ENCODE measurements at regions not wholly inside any gene's neighbourhood (a gene's known extent, or its start where the extent isn't known, plus 50 kb on each side); places are given as distances from the start of the nearest gene placed in this dataset.

DNA sequence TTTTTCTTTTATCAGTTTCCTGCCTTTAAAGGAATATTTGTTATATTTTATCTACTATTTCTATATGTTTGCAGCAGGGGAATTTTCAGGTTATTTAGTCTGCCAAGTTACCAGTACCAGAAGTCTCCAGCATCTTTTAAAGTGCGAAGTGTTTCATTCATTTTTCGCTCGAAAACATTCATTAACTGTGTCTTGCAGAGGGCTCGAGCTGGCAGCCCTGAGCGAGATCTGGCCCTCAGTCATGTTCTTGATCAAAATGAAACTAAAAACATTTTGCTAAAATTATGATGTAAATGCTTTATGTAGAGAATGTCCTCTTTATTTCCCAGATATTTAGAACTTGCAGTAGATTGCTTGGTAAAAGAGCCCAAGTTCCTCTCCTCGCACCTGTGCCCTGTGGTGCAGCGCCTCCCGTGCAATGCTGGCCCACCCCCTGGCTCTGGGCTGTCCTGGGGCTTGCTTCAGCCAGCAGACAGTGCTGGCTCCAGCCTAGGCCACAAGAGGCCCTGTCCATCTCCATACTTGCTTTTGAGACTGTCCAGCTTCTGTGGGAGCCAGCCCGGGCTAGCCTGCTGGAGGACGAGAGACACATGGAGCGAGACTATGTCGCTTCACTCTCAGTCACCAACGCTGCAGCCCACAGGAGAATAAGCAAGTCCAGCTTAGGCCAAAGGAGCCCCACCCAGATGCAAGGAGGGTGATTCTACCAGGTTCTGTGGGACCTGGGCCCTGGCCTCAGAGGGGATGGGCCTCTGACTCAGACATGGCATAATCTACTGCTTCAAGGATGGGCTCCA, 71.9 kb upstream of the PRR23E start:
- H3K9ac ChIP-seq (ENCODE audit: low read length) = no peak overlapping the region

GRCh38 chr3:127121885-127122284, 71.0 kb upstream of the PRR23E start:
- Histone ChIP-seq H3K36me3 (ENCODE audit: control insufficient read depth, insufficient read depth, low read length) (no peaks in the 10 kb centered on the region), H3K4me1 (ENCODE audit: control insufficient read depth, insufficient read depth, low read length) (no peaks in the 10 kb centered on the region), H3K4me3 (ENCODE audit: low read length) (no peak overlapping the region), H3K9ac (ENCODE audit: low read length) (no peak overlapping the region), H3K27me3 (ENCODE audit: control insufficient read depth, insufficient read depth, low read length) (peaks cover 9% of the 10 kb centered on the region), H3K9me3 (ENCODE audit: control insufficient read depth, low read length) (no peaks in the 10 kb centered on the region)

More for the DNA sequence above, 71.9 kb upstream of the PRR23E start:
- Histone ChIP-seq H3K4me3 (ENCODE audit: low read length) (no peak overlapping the region), H3K4me1 (ENCODE audit: control insufficient read depth, insufficient read depth, low read length) (no peaks in the 10 kb centered on the region), H3K27me3 (ENCODE audit: control insufficient read depth, insufficient read depth, low read length) (peaks cover 9% of the 10 kb centered on the region), H3K9me3 (ENCODE audit: control insufficient read depth, low read length) (no peaks in the 10 kb centered on the region), H3K36me3 (ENCODE audit: control insufficient read depth, insufficient read depth, low read length) (no peaks in the 10 kb centered on the region)

- Histone ChIP-seq H3K4me1 (ENCODE audit: control insufficient read depth, insufficient read depth, low read length) (no peaks in the 10 kb centered on the region), H3K4me3 (ENCODE audit: low read length) (no peak overlapping the region), H3K27me3 (ENCODE audit: control insufficient read depth, insufficient read depth, low read length) (peaks cover 9% of the 10 kb centered on the region), H3K9me3 (ENCODE audit: control insufficient read depth, low read length) (no peaks in the 10 kb centered on the region), H3K9ac (ENCODE audit: low read length) (no peak overlapping the region), H3K36me3 (ENCODE audit: control insufficient read depth, insufficient read depth, low read length) (no peaks in the 10 kb centered on the region)
Measured at GRCh38 chr3:127123533-127123932, 69.4 kb upstream of the PRR23E start.

- H3K36me3 ChIP-seq (ENCODE audit: control insufficient read depth, insufficient read depth, low read length) = no peaks in the 10 kb centered on the region
- no peaks in the 10 kb centered on the region for H3K4me1 ChIP-seq (ENCODE audit: control insufficient read depth, insufficient read depth, low read length)
- no peaks in the 10 kb centered on the region for H3K9me3 ChIP-seq (ENCODE audit: control insufficient read depth, low read length)
- no peak overlapping the region for H3K9ac ChIP-seq (ENCODE audit: low read length)
- no peak overlapping the region for H3K4me3 ChIP-seq (ENCODE audit: low read length)
- H3K27me3 ChIP-seq (ENCODE audit: control insufficient read depth, insufficient read depth, low read length) = peaks cover 9% of the 10 kb centered on the region
Measured at GRCh38 chr3:127124120-127124519, 68.8 kb upstream of the PRR23E start.

GRCh38 chr3:127131424-127132170, 61.3 kb upstream of the PRR23E start:
- Histone ChIP-seq H3K4me3 (ENCODE audit: low read length) (no peak overlapping the region), H3K9ac (ENCODE audit: low read length) (no peak overlapping the region), H3K36me3 (ENCODE audit: control insufficient read depth, insufficient read depth, low read length) (no peaks in the 10 kb centered on the region), H3K9me3 (ENCODE audit: control insufficient read depth, low read length) (no peaks in the 10 kb centered on the region), H3K27me3 (ENCODE audit: control insufficient read depth, insufficient read depth, low read length) (peaks cover 41% of the 10 kb centered on the region), H3K4me1 (ENCODE audit: control insufficient read depth, insufficient read depth, low read length) (peaks cover 10% of the 10 kb centered on the region)

DNA sequence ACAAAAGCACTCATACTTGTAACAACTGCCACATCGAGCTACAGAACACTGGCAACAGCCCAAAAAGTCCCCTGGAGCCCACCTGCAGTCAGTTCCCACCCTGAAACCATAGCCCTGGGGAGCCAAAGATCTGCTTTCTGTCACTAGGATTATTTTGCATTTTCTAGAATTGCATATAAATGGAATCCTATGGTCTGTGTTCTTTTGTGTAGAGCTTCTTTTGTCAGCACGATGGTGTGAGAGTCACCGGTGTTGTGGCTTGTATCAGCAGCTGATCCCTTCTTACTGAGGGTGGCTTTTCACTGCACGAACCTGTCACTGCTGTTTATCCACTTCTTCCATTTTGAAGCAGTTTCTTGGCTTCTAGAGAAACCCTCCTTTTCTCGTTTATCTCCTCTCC, 60.1 kb upstream of the PRR23E start:
- H3K9ac ChIP-seq (ENCODE audit: low read length) = no peak overlapping the region
- no peaks in the 10 kb centered on the region for H3K36me3 ChIP-seq (ENCODE audit: control insufficient read depth, insufficient read depth, low read length)
- H3K27me3 ChIP-seq (ENCODE audit: control insufficient read depth, insufficient read depth, low read length) = peaks cover 52% of the 10 kb centered on the region
- H3K4me1 ChIP-seq (ENCODE audit: control insufficient read depth, insufficient read depth, low read length) = peaks cover 13% of the 10 kb centered on the region
- no peaks in the 10 kb centered on the region for H3K9me3 ChIP-seq (ENCODE audit: control insufficient read depth, low read length)
- no peak overlapping the region for H3K4me3 ChIP-seq (ENCODE audit: low read length)

DNA sequence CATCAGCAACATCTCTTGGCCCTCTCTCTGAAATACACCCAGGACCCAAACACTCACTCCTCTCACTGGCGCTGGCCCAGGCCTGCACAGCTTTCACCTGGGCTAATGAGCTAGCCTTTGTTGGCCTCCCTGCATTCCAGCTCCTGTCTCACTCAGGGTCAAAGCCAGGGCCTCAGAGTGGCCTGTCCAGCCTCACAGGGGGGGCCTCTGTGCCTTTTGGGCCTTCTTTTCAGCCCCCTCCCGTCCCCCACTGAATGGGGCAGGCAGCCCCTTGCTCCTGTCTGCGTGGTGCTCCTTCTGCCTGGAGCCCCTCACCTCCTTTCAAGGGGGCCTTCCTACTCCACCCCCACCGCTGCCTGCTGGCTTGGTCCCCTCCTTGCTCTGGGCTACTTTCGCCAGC, 59.0 kb upstream of the PRR23E start:
- no peak overlapping the region for H3K9ac ChIP-seq (ENCODE audit: low read length)
- no peaks in the 10 kb centered on the region for H3K36me3 ChIP-seq (ENCODE audit: control insufficient read depth, insufficient read depth, low read length)
- H3K27me3 ChIP-seq (ENCODE audit: control insufficient read depth, insufficient read depth, low read length) = peaks cover 59% of the 10 kb centered on the region
- peaks cover 24% of the 10 kb centered on the region for H3K4me1 ChIP-seq (ENCODE audit: control insufficient read depth, insufficient read depth, low read length)
- no peaks in the 10 kb centered on the region for H3K9me3 ChIP-seq (ENCODE audit: control insufficient read depth, low read length)
- H3K4me3 ChIP-seq (ENCODE audit: low read length) = no peak overlapping the region

DNA sequence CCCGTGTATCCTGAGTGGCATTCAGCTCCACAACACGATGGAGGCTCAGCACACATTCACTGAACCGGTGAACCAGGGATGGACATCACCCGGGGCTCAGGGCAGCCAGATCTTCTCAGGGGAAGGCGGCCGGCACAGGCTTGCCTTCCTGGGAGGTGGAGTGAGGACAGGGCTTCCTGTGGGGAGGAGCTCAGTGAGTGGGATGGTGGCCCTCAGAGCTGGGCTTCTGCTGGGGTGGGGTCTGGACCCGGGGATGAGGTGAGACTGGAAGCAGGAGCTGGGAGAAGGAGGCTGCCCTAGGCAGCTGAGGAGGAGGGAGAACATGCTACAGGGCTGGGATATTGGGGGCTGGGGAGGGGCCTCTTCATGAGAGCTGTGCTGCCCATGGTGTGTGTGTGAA, 58.5 kb upstream of the PRR23E start:
- Histone ChIP-seq H3K4me3 (ENCODE audit: low read length) (no peak overlapping the region), H3K9ac (ENCODE audit: low read length) (no peak overlapping the region), H3K36me3 (ENCODE audit: control insufficient read depth, insufficient read depth, low read length) (no peaks in the 10 kb centered on the region), H3K9me3 (ENCODE audit: control insufficient read depth, low read length) (no peaks in the 10 kb centered on the region), H3K4me1 (ENCODE audit: control insufficient read depth, insufficient read depth, low read length) (peaks cover 29% of the 10 kb centered on the region), H3K27me3 (ENCODE audit: control insufficient read depth, insufficient read depth, low read length) (peaks cover 59% of the 10 kb centered on the region)

DNA sequence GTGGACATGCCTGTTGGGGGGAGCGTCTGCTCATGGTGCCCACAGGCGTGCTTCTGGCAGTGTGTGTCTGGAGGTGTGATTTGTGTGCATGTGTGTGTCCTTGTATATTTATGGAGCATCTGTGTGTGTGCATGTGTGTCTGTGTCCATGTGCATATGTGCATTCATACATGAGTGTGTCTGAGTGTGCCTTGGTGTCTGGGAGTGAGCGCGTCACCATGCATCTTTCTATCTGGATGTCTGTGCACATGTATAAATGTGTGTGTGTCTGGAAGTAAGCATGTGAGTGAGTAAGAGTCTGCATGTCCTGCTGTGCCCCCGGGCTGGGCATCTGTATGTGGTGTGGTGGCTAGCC, 58.1 kb upstream of the PRR23E start:
- H3K9ac ChIP-seq (ENCODE audit: low read length) = no peak overlapping the region
- H3K27me3 ChIP-seq (ENCODE audit: control insufficient read depth, insufficient read depth, low read length) = peaks cover 59% of the 10 kb centered on the region
- no peak overlapping the region for H3K4me3 ChIP-seq (ENCODE audit: low read length)
- no peaks in the 10 kb centered on the region for H3K9me3 ChIP-seq (ENCODE audit: control insufficient read depth, low read length)
- H3K36me3 ChIP-seq (ENCODE audit: control insufficient read depth, insufficient read depth, low read length) = no peaks in the 10 kb centered on the region
- H3K4me1 ChIP-seq (ENCODE audit: control insufficient read depth, insufficient read depth, low read length) = peaks cover 30% of the 10 kb centered on the region

DNA sequence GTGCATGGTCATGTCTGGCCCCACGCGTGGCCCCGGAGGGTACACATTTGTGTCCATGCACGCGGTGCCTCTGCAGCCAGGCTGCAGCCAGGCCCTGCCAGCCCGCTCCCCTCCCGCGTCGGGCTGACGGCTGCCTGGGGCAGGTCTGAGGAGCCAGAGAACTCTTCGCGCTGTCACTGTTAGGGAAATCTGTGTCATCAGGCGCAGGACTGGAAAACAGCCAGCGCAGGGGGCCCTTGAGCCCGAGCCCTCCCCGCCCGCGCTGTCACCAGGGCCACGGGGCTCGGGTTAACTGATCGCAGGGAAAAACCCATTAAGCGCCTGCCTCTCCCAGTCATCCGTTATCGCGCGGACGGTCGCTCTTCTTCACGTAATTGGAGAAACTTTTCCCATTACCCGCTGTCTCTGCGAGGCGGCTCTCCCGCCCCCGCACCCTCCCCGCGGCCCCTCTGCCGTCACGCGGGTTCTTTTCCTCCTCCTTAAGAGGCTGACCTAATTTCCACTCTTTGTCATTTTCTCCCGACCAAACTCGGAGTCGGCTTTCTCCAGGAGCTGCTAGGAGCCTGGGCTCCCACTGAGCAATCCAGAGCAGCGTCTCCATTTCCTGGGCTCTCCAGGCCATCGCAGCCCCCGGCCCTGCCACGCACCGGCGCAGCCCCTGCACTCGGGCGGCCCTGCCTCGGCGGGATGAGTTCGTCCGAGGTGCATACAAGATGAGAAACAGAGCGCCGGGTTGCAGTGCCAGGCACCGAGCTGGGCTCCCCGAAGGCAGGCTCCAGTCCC, 57.5 kb upstream of the PRR23E start:
- H3K4me1 ChIP-seq (ENCODE audit: control insufficient read depth, insufficient read depth, low read length) = peaks cover 30% of the 10 kb centered on the region
- no peak overlapping the region for H3K4me3 ChIP-seq (ENCODE audit: low read length)
- H3K9ac ChIP-seq (ENCODE audit: low read length) = no peak overlapping the region
- H3K9me3 ChIP-seq (ENCODE audit: control insufficient read depth, low read length) = no peaks in the 10 kb centered on the region
- no peaks in the 10 kb centered on the region for H3K36me3 ChIP-seq (ENCODE audit: control insufficient read depth, insufficient read depth, low read length)
- peaks cover 59% of the 10 kb centered on the region for H3K27me3 ChIP-seq (ENCODE audit: control insufficient read depth, insufficient read depth, low read length)

DNA sequence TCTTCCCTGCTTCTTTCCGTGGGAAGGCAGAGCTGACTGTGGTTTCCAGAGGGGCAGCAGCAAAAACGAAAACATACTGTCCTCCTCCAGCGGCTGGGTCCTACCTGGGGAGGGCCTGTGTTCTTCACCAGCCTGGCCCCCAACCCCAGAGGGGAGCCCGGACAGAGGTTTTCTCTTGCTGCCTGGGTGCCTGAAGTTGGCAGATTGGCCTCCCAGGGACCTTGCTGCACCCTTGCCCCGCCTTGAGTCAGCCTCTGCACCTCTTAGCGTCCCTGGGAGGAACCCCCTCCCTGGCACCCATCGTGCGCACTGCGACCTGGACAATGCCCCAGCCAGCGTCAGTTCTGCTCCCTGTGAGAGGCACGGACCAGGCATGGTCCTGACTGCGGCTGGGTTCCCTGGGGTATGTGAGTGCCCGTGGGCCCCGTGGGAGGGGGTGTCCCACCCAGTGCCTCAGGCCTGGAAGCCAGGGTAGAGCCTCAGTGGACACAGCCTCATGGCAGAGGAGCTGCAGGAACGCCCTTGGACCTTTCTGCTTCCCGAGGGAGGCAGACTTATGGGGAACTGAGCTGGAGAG, 56.8 kb upstream of the PRR23E start:
- H3K4me1 ChIP-seq (ENCODE audit: control insufficient read depth, insufficient read depth, low read length) = peaks cover 33% of the 10 kb centered on the region
- H3K9me3 ChIP-seq (ENCODE audit: control insufficient read depth, low read length) = no peaks in the 10 kb centered on the region
- no peaks in the 10 kb centered on the region for H3K36me3 ChIP-seq (ENCODE audit: control insufficient read depth, insufficient read depth, low read length)
- H3K4me3 ChIP-seq (ENCODE audit: low read length) = no peak overlapping the region
- H3K27me3 ChIP-seq (ENCODE audit: control insufficient read depth, insufficient read depth, low read length) = peaks cover 65% of the 10 kb centered on the region
- H3K9ac ChIP-seq (ENCODE audit: low read length) = no peak overlapping the region

DNA sequence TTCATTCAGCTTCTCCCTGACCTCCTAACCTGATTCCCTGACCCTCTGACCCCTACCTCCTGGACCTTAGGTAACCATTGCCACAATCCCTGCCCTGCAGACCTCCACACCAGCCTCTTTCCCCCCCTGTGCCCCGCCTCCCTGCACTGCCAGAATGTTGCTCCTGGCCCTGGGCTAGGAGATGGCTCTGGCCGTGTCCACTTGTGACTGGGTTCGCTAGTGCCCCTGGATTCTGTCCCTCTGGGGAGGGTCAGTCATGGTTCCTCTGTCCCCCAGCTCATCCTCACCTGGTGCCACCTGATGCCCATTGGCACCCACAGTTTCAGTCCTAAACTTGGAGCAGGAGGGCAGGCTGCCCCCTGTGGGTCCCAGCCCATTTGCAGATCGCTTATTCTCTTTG, 56.2 kb upstream of the PRR23E start:
- Histone ChIP-seq H3K4me1 (ENCODE audit: control insufficient read depth, insufficient read depth, low read length) (peaks cover 34% of the 10 kb centered on the region), H3K27me3 (ENCODE audit: control insufficient read depth, insufficient read depth, low read length) (peaks cover 65% of the 10 kb centered on the region), H3K9me3 (ENCODE audit: control insufficient read depth, low read length) (no peaks in the 10 kb centered on the region), H3K9ac (ENCODE audit: low read length) (no peak overlapping the region), H3K36me3 (ENCODE audit: control insufficient read depth, insufficient read depth, low read length) (no peaks in the 10 kb centered on the region), H3K4me3 (ENCODE audit: low read length) (no peak overlapping the region)
